Peyer's patch (tissue), 4 donors: ENCODE measurements at regions not wholly inside any gene's neighbourhood (a gene's known extent, or its start where the extent isn't known, plus 50 kb on each side); places are given as distances from the start of the nearest gene placed in this dataset.

Source experiments
- POLR2A ChIP-seq, 2 donors: fragments of 450-650 bp; IDR thresholded peaks; one replicate each; pipeline ENCODE4 v1.5.1; 2017; ENCODE audit warnings: antibody characterized with exemption in 2 of 2, mild to moderate bottlenecking in 2 of 2, moderate library complexity in 2 of 2
- TF ChIP-seq, protein P1 (sequence below), 6 experiments: fragments of 450-650 bp in 4 of 6; fragments of 200-600 bp in 2 of 6; sonication (generic) in 1 of 6; IDR thresholded peaks; one replicate each; pipeline ENCODE4 v1.5.1; 2017 to 2019; ENCODE audit warnings: antibody characterized with exemption in 6 of 6, mild to moderate bottlenecking in 3 of 6, moderate library complexity in 1 of 6

- TF ChIP-seq, protein P1, sequence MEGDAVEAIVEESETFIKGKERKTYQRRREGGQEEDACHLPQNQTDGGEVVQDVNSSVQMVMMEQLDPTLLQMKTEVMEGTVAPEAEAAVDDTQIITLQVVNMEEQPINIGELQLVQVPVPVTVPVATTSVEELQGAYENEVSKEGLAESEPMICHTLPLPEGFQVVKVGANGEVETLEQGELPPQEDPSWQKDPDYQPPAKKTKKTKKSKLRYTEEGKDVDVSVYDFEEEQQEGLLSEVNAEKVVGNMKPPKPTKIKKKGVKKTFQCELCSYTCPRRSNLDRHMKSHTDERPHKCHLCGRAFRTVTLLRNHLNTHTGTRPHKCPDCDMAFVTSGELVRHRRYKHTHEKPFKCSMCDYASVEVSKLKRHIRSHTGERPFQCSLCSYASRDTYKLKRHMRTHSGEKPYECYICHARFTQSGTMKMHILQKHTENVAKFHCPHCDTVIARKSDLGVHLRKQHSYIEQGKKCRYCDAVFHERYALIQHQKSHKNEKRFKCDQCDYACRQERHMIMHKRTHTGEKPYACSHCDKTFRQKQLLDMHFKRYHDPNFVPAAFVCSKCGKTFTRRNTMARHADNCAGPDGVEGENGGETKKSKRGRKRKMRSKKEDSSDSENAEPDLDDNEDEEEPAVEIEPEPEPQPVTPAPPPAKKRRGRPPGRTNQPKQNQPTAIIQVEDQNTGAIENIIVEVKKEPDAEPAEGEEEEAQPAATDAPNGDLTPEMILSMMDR (IDR thresholded peaks at IDR 0.05) = no peak
- TF ChIP-seq POLR2A (IDR thresholded peaks at IDR 0.05) = no peak
These were observed 89.3 kb downstream of the EBNA1BP2 start for GRCh38 chr1:43082740-43083139.
